ENCODE measurements at regions not wholly inside any gene's neighbourhood (a gene's known extent, or its start where the extent isn't known, plus 50 kb on each side); places are given as distances from the start of the nearest gene placed in this dataset.

DNA sequence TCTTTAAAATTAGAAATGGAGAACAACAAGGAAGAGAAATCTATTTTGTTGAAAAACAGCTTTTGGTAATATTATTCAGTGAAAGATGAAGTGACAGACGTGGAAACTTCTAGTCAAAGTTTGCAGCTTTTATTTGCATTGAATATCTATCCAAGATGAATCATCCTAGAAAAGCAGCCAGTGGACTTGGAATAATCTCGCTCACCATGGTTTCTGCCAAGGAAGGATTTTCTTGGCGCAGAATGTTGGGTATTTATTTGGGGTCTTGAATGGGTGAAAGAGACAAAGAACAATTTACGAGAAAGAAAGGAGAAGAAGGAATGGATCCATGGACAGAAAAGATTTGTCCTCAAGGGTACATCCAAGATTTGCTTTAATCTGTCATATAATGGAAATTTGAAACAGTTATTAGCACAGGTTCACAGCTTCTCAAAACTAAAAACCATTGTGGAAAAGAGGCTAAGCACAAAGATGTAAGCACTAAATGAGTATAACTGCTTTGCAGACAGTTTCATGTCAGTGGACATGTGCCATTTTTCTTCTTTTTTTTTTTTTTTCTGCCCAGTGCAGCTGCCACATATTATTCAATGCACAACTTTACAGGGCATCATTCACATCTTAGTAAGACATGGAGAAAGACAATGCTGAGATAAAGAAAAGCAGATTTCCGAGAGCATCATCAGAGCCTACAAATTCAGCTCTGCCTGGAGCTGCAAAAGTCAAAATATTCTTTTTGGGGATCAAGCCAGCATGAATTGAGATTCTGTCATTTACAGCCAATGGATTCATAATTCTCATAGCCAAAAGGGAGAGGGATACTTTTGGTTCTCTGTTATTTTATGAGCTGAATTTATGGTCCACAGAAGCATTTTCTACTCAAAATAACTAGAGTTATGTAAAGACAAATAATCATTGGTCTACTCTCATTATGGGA is 333.7 kb downstream of the DAD1 start:
- ChIA-PET CTCF (no interaction called here), POLR2A (no interaction called here)
- H3K9me3 ChIP-seq, result no peaks in the 10 kb centered on the region
- no peak for ATAC-seq
- H3K4me1 ChIP-seq, result no peaks in the 10 kb centered on the region
- 41% methylated on average over 5 of the region's 5 CpGs for WGBS (ENCODE audit: missing lambda C conversion rate)
- no peak for FAIRE-seq
- no peak overlapping the region for H3K27ac ChIP-seq
- no peak overlapping the region for H3K4me2 ChIP-seq
- H3K4me3 ChIP-seq, result no peak overlapping the region
- no peak for DNase-seq (ENCODE audit: low read depth in 1 of 2, low spot score in 1 of 2)
- no peak for TF ChIP-seq ZNF302 (CRISPR knock-in tag; IDR thresholded peaks at IDR 0.05)
- TF ChIP-seq EHF (CRISPR knock-in tag; IDR thresholded peaks at IDR 0.05), result no peak
- no peak for TF ChIP-seq HEYL (CRISPR knock-in tag; IDR thresholded peaks at IDR 0.05)
- TF ChIP-seq EHMT2 (IDR thresholded peaks at IDR 0.05; ENCODE audit: low read depth), result no peak
- TF ChIP-seq NPAS2 (CRISPR knock-in tag; IDR thresholded peaks at IDR 0.05; ENCODE audit: borderline replicate concordance), result no peak
- no peak for TF ChIP-seq ZC3H11A (IDR thresholded peaks at IDR 0.05)
- TF ChIP-seq, protein P1, sequence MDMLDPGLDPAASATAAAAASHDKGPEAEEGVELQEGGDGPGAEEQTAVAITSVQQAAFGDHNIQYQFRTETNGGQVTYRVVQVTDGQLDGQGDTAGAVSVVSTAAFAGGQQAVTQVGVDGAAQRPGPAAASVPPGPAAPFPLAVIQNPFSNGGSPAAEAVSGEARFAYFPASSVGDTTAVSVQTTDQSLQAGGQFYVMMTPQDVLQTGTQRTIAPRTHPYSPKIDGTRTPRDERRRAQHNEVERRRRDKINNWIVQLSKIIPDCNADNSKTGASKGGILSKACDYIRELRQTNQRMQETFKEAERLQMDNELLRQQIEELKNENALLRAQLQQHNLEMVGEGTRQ (IDR thresholded peaks at IDR 0.05), result no peak
- TF ChIP-seq POLR2AphosphoS2 (conservative IDR thresholded peaks at IDR 0.05; ENCODE audit: low read length), result no peak
- TF ChIP-seq FOXS1 (CRISPR knock-in tag; IDR thresholded peaks at IDR 0.05), result no peak
- TF ChIP-seq CHD4 (IDR thresholded peaks at IDR 0.05; ENCODE audit: borderline replicate concordance), result no peak
- TF ChIP-seq, protein P2, sequence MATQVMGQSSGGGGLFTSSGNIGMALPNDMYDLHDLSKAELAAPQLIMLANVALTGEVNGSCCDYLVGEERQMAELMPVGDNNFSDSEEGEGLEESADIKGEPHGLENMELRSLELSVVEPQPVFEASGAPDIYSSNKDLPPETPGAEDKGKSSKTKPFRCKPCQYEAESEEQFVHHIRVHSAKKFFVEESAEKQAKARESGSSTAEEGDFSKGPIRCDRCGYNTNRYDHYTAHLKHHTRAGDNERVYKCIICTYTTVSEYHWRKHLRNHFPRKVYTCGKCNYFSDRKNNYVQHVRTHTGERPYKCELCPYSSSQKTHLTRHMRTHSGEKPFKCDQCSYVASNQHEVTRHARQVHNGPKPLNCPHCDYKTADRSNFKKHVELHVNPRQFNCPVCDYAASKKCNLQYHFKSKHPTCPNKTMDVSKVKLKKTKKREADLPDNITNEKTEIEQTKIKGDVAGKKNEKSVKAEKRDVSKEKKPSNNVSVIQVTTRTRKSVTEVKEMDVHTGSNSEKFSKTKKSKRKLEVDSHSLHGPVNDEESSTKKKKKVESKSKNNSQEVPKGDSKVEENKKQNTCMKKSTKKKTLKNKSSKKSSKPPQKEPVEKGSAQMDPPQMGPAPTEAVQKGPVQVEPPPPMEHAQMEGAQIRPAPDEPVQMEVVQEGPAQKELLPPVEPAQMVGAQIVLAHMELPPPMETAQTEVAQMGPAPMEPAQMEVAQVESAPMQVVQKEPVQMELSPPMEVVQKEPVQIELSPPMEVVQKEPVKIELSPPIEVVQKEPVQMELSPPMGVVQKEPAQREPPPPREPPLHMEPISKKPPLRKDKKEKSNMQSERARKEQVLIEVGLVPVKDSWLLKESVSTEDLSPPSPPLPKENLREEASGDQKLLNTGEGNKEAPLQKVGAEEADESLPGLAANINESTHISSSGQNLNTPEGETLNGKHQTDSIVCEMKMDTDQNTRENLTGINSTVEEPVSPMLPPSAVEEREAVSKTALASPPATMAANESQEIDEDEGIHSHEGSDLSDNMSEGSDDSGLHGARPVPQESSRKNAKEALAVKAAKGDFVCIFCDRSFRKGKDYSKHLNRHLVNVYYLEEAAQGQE (IDR thresholded peaks at IDR 0.05), result no peak
- TF ChIP-seq BHLHE40 (IDR thresholded peaks at IDR 0.05; ENCODE audit: low read depth, low read length), result no peak
- TF ChIP-seq, protein P3, sequence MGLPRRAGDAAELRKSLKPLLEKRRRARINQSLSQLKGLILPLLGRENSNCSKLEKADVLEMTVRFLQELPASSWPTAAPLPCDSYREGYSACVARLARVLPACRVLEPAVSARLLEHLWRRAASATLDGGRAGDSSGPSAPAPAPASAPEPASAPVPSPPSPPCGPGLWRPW (IDR thresholded peaks at IDR 0.05), result no peak
- TF ChIP-seq, protein P4, sequence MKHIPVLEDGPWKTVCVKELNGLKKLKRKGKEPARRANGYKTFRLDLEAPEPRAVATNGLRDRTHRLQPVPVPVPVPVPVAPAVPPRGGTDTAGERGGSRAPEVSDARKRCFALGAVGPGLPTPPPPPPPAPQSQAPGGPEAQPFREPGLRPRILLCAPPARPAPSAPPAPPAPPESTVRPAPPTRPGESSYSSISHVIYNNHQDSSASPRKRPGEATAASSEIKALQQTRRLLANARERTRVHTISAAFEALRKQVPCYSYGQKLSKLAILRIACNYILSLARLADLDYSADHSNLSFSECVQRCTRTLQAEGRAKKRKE (CRISPR knock-in tag; IDR thresholded peaks at IDR 0.05; ENCODE audit: low read depth), result no peak
- TF ChIP-seq TP53 (CRISPR knock-in tag; IDR thresholded peaks at IDR 0.05), result no peak
- no peak for TF ChIP-seq ZSCAN20 (CRISPR knock-in tag; IDR thresholded peaks at IDR 0.05)
- TF ChIP-seq, protein P5, sequence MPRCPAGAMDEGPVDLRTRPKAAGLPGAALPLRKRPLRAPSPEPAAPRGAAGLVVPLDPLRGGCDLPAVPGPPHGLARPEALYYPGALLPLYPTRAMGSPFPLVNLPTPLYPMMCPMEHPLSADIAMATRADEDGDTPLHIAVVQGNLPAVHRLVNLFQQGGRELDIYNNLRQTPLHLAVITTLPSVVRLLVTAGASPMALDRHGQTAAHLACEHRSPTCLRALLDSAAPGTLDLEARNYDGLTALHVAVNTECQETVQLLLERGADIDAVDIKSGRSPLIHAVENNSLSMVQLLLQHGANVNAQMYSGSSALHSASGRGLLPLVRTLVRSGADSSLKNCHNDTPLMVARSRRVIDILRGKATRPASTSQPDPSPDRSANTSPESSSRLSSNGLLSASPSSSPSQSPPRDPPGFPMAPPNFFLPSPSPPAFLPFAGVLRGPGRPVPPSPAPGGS (IDR thresholded peaks at IDR 0.05), result no peak
- no peak for TF ChIP-seq CHD2 (IDR thresholded peaks at IDR 0.05; ENCODE audit: low read length, partially characterized antibody)
- no peak for TF ChIP-seq KDM5A (IDR thresholded peaks at IDR 0.05)
- no peak for TF ChIP-seq RNF2 (IDR thresholded peaks at IDR 0.05; ENCODE audit: borderline replicate concordance, low read depth)
